ENCODE measurements at regions not wholly inside any gene's neighbourhood (a gene's known extent, or its start where the extent isn't known, plus 50 kb on each side); places are given as distances from the start of the nearest gene placed in this dataset.

DNA sequence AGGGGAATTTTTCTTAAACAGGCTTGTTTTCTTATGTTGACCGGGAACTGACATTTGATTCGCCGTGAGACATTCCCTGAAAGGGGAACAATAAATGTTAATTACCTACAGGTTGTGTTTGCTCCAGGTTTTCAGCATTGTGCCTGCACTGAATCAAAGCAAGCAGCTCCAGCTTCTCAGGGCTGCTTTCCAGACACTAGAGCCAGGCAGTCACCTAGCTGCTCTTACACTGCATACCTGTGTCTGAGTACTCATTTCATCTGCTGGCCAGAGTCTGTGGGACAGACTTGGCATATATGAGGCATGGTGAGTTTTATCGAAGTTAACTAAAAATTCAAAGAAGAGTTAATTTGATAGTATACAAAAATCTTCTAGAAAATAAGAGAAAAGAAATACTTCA lies 951.8 kb upstream of the MAP3K7 start:
- DNase-seq = no peak
- Histone ChIP-seq H3K36me3 (ENCODE audit: low read depth, low read length) (no peaks in the 10 kb centered on the region), H3K9me3 (ENCODE audit: low read length) (no peaks in the 10 kb centered on the region), H4K20me1 (ENCODE audit: low read length) (no peaks in the 10 kb centered on the region), H3K4me2 (ENCODE audit: low read length) (no peak overlapping the region), H3K4me1 (ENCODE audit: insufficient read depth, low read length) (no peaks in the 10 kb centered on the region), H3K27me3 (ENCODE audit: low read length) (no peaks in the 10 kb centered on the region), H3K9me2 (replicated peaks; ENCODE audit: low read length) (no peaks in the 10 kb centered on the region), H2AFZ (ENCODE audit: low read length) (no peak overlapping the region), H3K27ac (ENCODE audit: low read length) (no peak overlapping the region), H3F3A (ENCODE audit: low read length, unreplicated experiment) (no peaks in the 10 kb centered on the region), H3K9ac (ENCODE audit: low read length) (no peak overlapping the region), H3K4me3 (ENCODE audit: low read length) (no peak overlapping the region), H3K79me2 (ENCODE audit: low read length) (no peaks in the 10 kb centered on the region)
- TF ChIP-seq EZH2phosphoT487 (IDR thresholded peaks at IDR 0.05; ENCODE audit: borderline replicate concordance, low read length) = no peak
- TF ChIP-seq, protein P1, sequence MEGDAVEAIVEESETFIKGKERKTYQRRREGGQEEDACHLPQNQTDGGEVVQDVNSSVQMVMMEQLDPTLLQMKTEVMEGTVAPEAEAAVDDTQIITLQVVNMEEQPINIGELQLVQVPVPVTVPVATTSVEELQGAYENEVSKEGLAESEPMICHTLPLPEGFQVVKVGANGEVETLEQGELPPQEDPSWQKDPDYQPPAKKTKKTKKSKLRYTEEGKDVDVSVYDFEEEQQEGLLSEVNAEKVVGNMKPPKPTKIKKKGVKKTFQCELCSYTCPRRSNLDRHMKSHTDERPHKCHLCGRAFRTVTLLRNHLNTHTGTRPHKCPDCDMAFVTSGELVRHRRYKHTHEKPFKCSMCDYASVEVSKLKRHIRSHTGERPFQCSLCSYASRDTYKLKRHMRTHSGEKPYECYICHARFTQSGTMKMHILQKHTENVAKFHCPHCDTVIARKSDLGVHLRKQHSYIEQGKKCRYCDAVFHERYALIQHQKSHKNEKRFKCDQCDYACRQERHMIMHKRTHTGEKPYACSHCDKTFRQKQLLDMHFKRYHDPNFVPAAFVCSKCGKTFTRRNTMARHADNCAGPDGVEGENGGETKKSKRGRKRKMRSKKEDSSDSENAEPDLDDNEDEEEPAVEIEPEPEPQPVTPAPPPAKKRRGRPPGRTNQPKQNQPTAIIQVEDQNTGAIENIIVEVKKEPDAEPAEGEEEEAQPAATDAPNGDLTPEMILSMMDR (conservative IDR thresholded peaks at IDR 0.05; ENCODE audit: low read depth, low read length) = no peak
- TF ChIP-seq EZH2 (IDR thresholded peaks at IDR 0.05; ENCODE audit: low read length, unreplicated experiment) = no peak
- no peak for ATAC-seq
- POLR2A ChIA-PET (ENCODE audit: unreplicated experiment) = no interaction called here
- CTCF ChIA-PET = no interaction called here
- intact Hi-C loops (cut with micrococcal nuclease) = loop anchor here (10.0 kb wide), 1 partner anchor 204 kb away; no protein-coding TSS in a partner anchor
- no TSS peak for BruUV-seq (replicated peaks)

DNA sequence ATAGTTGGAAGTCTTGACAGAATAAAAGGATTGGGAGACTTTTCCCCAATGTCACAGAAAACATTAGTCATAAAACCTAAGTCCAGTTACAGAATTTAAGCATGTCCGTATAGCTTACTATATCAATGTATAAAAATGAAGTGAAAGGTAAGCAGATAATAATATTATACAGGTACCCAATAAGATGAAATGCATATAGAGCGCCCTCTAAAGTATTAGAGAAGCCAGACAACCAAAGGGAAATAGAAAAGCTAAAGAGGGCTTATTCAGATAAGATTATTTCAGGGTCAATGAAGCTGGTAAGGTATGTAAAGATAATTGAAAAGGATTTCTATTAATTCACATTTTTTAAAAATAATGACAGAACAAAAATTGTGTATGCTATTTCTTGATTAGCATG lies 947.7 kb upstream of the MAP3K7 start:
- ATAC-seq = no peak

DNA sequence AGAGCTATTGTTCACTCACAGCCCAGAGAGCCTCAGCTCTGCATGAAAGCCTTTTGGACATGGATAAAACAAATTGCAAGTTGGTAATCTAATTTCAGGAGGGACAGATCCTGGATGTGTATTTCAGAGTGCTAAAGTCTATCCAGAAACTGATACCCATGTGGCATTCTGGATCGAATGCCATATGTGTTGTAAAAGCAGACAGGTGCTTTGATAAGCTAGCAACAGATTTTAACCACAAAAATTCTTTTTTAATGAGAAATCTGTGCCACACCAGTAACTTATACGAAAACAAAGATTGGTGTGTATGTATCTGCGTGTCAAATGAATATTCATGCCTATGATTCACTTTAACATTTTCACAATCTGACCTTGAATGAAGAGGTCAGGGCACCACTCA lies 936.6 kb upstream of the MAP3K7 start:
- intact Hi-C loops (cut with micrococcal nuclease) = no loop called here
- TF ChIP-seq EZH2 (IDR thresholded peaks at IDR 0.05; ENCODE audit: low read length, unreplicated experiment) (no peak), EZH2phosphoT487 (IDR thresholded peaks at IDR 0.05; ENCODE audit: borderline replicate concordance, low read length) (no peak)
- TF ChIP-seq, protein P1 (conservative IDR thresholded peaks at IDR 0.05; ENCODE audit: low read depth, low read length) = no peak
- Histone ChIP-seq H3K4me3 (ENCODE audit: low read length) (no peak overlapping the region), H4K20me1 (ENCODE audit: low read length) (no peaks in the 10 kb centered on the region), H3K9ac (ENCODE audit: low read length) (no peak overlapping the region), H3K4me1 (ENCODE audit: insufficient read depth, low read length) (no peaks in the 10 kb centered on the region), H3K79me2 (ENCODE audit: low read length) (no peaks in the 10 kb centered on the region), H2AFZ (ENCODE audit: low read length) (no peak overlapping the region), H3K36me3 (ENCODE audit: low read depth, low read length) (no peaks in the 10 kb centered on the region), H3K27ac (ENCODE audit: low read length) (no peak overlapping the region), H3K4me2 (ENCODE audit: low read length) (no peak overlapping the region), H3K9me3 (ENCODE audit: low read length) (no peaks in the 10 kb centered on the region), H3F3A (ENCODE audit: low read length, unreplicated experiment) (no peaks in the 10 kb centered on the region), H3K27me3 (ENCODE audit: low read length) (no peaks in the 10 kb centered on the region), H3K9me2 (replicated peaks; ENCODE audit: low read length) (no peaks in the 10 kb centered on the region)
- DNase-seq (no peak), ATAC-seq (no peak)
- POLR2A ChIA-PET (ENCODE audit: unreplicated experiment) = no interaction called here
- CTCF ChIA-PET = interaction anchor here (0.7 kb wide), 1 partner anchor 622 kb away, joined by 4 read pairs; no protein-coding TSS in a partner anchor
- no TSS peak for BruUV-seq (replicated peaks)

More for the DNA sequence above, 947.7 kb upstream of the MAP3K7 start:
- no peak overlapping the region for H3K4me3 ChIP-seq (ENCODE audit: low read length)
- no peaks in the 10 kb centered on the region for H3F3A ChIP-seq (ENCODE audit: low read length, unreplicated experiment)
- no peak overlapping the region for H3K9ac ChIP-seq (ENCODE audit: low read length)
- no peaks in the 10 kb centered on the region for H4K20me1 ChIP-seq (ENCODE audit: low read length)
- ChIA-PET CTCF (no interaction called here), POLR2A (ENCODE audit: unreplicated experiment) (no interaction called here)
- H3K4me1 ChIP-seq (ENCODE audit: insufficient read depth, low read length) = no peaks in the 10 kb centered on the region
- H3K27me3 ChIP-seq (ENCODE audit: low read length) = no peaks in the 10 kb centered on the region
- no peaks in the 10 kb centered on the region for H3K79me2 ChIP-seq (ENCODE audit: low read length)
- H3K9me2 ChIP-seq (replicated peaks; ENCODE audit: low read length) = no peaks in the 10 kb centered on the region
- H3K36me3 ChIP-seq (ENCODE audit: low read depth, low read length) = no peaks in the 10 kb centered on the region
- no TSS peak for BruUV-seq (replicated peaks)
- no peak overlapping the region for H3K4me2 ChIP-seq (ENCODE audit: low read length)
- no peaks in the 10 kb centered on the region for H3K9me3 ChIP-seq (ENCODE audit: low read length)
- DNase-seq = peak; percentile 18
- H2AFZ ChIP-seq (ENCODE audit: low read length) = no peak overlapping the region
- TF ChIP-seq, protein P1 (conservative IDR thresholded peaks at IDR 0.05; ENCODE audit: low read depth, low read length) = peak; percentile 53
- TF ChIP-seq EZH2phosphoT487 (IDR thresholded peaks at IDR 0.05; ENCODE audit: borderline replicate concordance, low read length) = no peak
- no peak overlapping the region for H3K27ac ChIP-seq (ENCODE audit: low read length)
- intact Hi-C loops (cut with micrococcal nuclease) = loop anchor here (10.0 kb wide), 1 partner anchor 200 kb away; no protein-coding TSS in a partner anchor

Data from PC-3 (cell line).